ENCODE measurements at regions not wholly inside any gene's neighbourhood (a gene's known extent, or its start where the extent isn't known, plus 50 kb on each side); places are given as distances from the start of the nearest gene placed in this dataset.

DNA sequence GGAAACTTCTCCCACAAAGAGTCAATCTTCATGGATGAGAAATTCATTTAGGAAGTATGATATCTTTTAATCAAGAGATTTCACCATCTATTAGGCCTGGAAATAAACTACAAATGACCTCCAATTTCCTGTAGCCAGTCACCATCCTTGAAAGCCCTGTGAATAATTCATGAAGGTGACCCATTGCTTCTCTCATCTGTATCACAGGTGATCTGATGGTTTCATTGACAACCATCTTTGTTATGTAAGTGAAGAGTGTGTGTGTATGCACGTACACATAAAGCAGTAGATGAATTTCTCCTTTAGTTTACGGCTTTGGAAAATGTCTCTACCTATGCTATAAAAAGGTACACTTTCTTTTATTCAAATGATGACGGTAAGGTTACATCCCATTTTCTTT is 644.1 kb upstream of the KLF4 start:
- Histone ChIP-seq H3K9me3 (ENCODE audit: control insufficient read depth in 4 of 4, low read length in 3 of 4) (no peaks in the 10 kb centered on the region), H3K27me3 (ENCODE audit: control insufficient read depth in 4 of 4, insufficient read depth in 4 of 4, low read length in 3 of 4) (no peaks in the 10 kb centered on the region), H3K27ac (ENCODE audit: low read depth in 1 of 2, low read length in 2 of 2) (no peak overlapping the region), H3K9ac (ENCODE audit: low read depth in 1 of 2, low read length in 2 of 2) (no peak overlapping the region), H3K4me3 (ENCODE audit: low read depth in 1 of 3, low read length in 3 of 3) (no peak overlapping the region), H3K4me1 (ENCODE audit: control insufficient read depth in 4 of 4, insufficient read depth in 4 of 4, low read length in 3 of 4) (no peaks in the 10 kb centered on the region), H3K36me3 (ENCODE audit: control insufficient read depth in 4 of 4, insufficient read depth in 3 of 4, low read depth in 1 of 4, low read length in 3 of 4) (no peaks in the 10 kb centered on the region)
- TF ChIP-seq RAD21 (IDR thresholded peaks at IDR 0.05) (no peak), GABPA (IDR thresholded peaks at IDR 0.05 in 1 of 2, conservative IDR thresholded peaks at IDR 0.05 in 1 of 2) (no peak), HNF4G (IDR thresholded peaks at IDR 0.05) (no peak), YY1 (IDR thresholded peaks at IDR 0.05) (no peak), FOXA2 (IDR thresholded peaks at IDR 0.05) (no peak), NR2F2 (IDR thresholded peaks at IDR 0.05) (no peak), JUND (IDR thresholded peaks at IDR 0.05) (no peak), TAF1 (conservative IDR thresholded peaks at IDR 0.05) (no peak)
- TF ChIP-seq, protein P1, sequence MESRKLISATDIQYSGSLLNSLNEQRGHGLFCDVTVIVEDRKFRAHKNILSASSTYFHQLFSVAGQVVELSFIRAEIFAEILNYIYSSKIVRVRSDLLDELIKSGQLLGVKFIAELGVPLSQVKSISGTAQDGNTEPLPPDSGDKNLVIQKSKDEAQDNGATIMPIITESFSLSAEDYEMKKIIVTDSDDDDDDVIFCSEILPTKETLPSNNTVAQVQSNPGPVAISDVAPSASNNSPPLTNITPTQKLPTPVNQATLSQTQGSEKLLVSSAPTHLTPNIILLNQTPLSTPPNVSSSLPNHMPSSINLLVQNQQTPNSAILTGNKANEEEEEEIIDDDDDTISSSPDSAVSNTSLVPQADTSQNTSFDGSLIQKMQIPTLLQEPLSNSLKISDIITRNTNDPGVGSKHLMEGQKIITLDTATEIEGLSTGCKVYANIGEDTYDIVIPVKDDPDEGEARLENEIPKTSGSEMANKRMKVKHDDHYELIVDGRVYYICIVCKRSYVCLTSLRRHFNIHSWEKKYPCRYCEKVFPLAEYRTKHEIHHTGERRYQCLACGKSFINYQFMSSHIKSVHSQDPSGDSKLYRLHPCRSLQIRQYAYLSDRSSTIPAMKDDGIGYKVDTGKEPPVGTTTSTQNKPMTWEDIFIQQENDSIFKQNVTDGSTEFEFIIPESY (IDR thresholded peaks at IDR 0.05): no peak
- TF ChIP-seq, protein P2, sequence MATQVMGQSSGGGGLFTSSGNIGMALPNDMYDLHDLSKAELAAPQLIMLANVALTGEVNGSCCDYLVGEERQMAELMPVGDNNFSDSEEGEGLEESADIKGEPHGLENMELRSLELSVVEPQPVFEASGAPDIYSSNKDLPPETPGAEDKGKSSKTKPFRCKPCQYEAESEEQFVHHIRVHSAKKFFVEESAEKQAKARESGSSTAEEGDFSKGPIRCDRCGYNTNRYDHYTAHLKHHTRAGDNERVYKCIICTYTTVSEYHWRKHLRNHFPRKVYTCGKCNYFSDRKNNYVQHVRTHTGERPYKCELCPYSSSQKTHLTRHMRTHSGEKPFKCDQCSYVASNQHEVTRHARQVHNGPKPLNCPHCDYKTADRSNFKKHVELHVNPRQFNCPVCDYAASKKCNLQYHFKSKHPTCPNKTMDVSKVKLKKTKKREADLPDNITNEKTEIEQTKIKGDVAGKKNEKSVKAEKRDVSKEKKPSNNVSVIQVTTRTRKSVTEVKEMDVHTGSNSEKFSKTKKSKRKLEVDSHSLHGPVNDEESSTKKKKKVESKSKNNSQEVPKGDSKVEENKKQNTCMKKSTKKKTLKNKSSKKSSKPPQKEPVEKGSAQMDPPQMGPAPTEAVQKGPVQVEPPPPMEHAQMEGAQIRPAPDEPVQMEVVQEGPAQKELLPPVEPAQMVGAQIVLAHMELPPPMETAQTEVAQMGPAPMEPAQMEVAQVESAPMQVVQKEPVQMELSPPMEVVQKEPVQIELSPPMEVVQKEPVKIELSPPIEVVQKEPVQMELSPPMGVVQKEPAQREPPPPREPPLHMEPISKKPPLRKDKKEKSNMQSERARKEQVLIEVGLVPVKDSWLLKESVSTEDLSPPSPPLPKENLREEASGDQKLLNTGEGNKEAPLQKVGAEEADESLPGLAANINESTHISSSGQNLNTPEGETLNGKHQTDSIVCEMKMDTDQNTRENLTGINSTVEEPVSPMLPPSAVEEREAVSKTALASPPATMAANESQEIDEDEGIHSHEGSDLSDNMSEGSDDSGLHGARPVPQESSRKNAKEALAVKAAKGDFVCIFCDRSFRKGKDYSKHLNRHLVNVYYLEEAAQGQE (IDR thresholded peaks at IDR 0.05): no peak
- TF ChIP-seq, protein P3, sequence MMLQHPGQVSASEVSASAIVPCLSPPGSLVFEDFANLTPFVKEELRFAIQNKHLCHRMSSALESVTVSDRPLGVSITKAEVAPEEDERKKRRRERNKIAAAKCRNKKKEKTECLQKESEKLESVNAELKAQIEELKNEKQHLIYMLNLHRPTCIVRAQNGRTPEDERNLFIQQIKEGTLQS (IDR thresholded peaks at IDR 0.05): no peak
- DNase-seq (ENCODE audit: low spot score): no peak
- WGBS: 63% methylated on average over 3 of the region's 3 CpGs

DNA sequence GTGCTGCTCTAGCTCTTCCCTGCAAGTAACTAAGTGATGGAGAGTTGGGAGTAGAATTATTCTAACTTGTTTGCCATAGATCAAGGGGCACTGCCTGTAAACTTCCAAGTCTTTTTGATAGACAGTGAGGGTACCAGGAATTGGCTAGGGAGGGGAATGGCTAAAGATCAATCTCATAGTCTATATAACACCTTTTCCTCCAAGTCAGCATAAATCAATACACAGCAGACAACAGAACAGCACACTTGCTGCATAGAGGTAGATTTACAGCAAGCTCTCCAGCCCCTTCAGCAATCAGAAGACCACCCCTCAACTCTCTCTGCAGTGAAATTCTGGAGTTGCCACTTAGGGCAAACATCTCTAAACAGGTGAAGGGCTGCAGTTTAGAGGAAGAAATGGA is 643.5 kb upstream of the KLF4 start:
- no peak overlapping the region for H3K9ac ChIP-seq (ENCODE audit: low read depth in 1 of 2, low read length in 2 of 2)
- no peaks in the 10 kb centered on the region for H3K4me1 ChIP-seq (ENCODE audit: control insufficient read depth in 4 of 4, insufficient read depth in 4 of 4, low read length in 3 of 4)
- H3K9me3 ChIP-seq (ENCODE audit: control insufficient read depth in 4 of 4, low read length in 3 of 4): no peaks in the 10 kb centered on the region
- TF ChIP-seq RXRA (IDR thresholded peaks at IDR 0.05): no peak
- TF ChIP-seq, protein P1 (IDR thresholded peaks at IDR 0.05): no peak
- TF ChIP-seq, protein P4, sequence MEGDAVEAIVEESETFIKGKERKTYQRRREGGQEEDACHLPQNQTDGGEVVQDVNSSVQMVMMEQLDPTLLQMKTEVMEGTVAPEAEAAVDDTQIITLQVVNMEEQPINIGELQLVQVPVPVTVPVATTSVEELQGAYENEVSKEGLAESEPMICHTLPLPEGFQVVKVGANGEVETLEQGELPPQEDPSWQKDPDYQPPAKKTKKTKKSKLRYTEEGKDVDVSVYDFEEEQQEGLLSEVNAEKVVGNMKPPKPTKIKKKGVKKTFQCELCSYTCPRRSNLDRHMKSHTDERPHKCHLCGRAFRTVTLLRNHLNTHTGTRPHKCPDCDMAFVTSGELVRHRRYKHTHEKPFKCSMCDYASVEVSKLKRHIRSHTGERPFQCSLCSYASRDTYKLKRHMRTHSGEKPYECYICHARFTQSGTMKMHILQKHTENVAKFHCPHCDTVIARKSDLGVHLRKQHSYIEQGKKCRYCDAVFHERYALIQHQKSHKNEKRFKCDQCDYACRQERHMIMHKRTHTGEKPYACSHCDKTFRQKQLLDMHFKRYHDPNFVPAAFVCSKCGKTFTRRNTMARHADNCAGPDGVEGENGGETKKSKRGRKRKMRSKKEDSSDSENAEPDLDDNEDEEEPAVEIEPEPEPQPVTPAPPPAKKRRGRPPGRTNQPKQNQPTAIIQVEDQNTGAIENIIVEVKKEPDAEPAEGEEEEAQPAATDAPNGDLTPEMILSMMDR (IDR thresholded peaks at IDR 0.05; ENCODE audit: low read depth, low read length, missing input control): no peak
- no peak for TF ChIP-seq JUND (IDR thresholded peaks at IDR 0.05)
- TF ChIP-seq, protein P3 (IDR thresholded peaks at IDR 0.05): no peak
- TF ChIP-seq GABPA (IDR thresholded peaks at IDR 0.05 in 1 of 2, conservative IDR thresholded peaks at IDR 0.05 in 1 of 2): no peak
- TF ChIP-seq FOXA1 (IDR thresholded peaks at IDR 0.05): no peak
- TF ChIP-seq SP1 (IDR thresholded peaks at IDR 0.05): no peak
- TF ChIP-seq HNF4G (IDR thresholded peaks at IDR 0.05): no peak
- DNase-seq (ENCODE audit: low spot score): no peak
- H3K4me3 ChIP-seq (ENCODE audit: low read depth in 1 of 3, low read length in 3 of 3): no peak overlapping the region
- no peak overlapping the region for H3K27ac ChIP-seq (ENCODE audit: low read depth in 1 of 2, low read length in 2 of 2)
- no peaks in the 10 kb centered on the region for H3K27me3 ChIP-seq (ENCODE audit: control insufficient read depth in 4 of 4, insufficient read depth in 4 of 4, low read length in 3 of 4)
- H3K36me3 ChIP-seq (ENCODE audit: control insufficient read depth in 4 of 4, insufficient read depth in 3 of 4, low read depth in 1 of 4, low read length in 3 of 4): no peaks in the 10 kb centered on the region
